Endothelial cell of umbilical vein (primary cell): ENCODE measurements at regions not wholly inside any gene's neighbourhood (a gene's known extent, or its start where the extent isn't known, plus 50 kb on each side); places are given as distances from the start of the nearest gene placed in this dataset.

Experiments used
- BruUV-seq: library from RNA; stranded (reverse); fragments of 400-500 nt; replicated peaks from 2 replicates; lab custom pipeline; 2021; lab: Mats Ljungman, UMichigan
- CTCF ChIA-PET: fragments of 300-600, 350-600 bp; sonication (Branson Sonifier 250); formaldehyde crosslinking; loops from one replicate; lab custom pipeline; 2021; ENCODE audit warnings: antibody characterized with exemption, inconsistent platforms; lab: Charles Lee
- POLR2A ChIA-PET: fragments of 300-600, 350-600 bp; sonication (Branson Sonifier 250); formaldehyde crosslinking; loops from one replicate; lab custom pipeline; 2021; ENCODE audit warnings: antibody characterized with exemption, inconsistent platforms; lab: Charles Lee
- DNase-seq: peaks from one replicate; pipeline ENCODE4 v3.0.0-alpha.2; 2011; ENCODE audit warnings: low read depth, low spot score
- FAIRE-seq: peaks from 2 replicates; lab custom pipeline; 2011; peaks lifted over from hg19 to GRCh38; lab: Jason Lieb, UNC
- H2AFZ ChIP-seq: 2 replicates; pipeline ENCODE4 v1.6.0; 2012; ENCODE audit warnings: low read depth, low read length, control low read depth, inconsistent platforms
- H3K27ac ChIP-seq: 2 replicates; pipeline ENCODE4 v1.5.1; 2011; ENCODE audit warnings: low read depth, mild to moderate bottlenecking, control low read depth, low read length, moderate library complexity; ENCODE audit not compliant: insufficient read depth
- H3K27me3 ChIP-seq, 2 experiments: 2 replicates each; pipeline versions ENCODE4 v1.6.0 to v1.6.1; 2011; ENCODE audit warnings: low read length in 2 of 2, mixed read lengths in 1 of 2; ENCODE audit not compliant: control insufficient read depth in 2 of 2, insufficient read depth in 2 of 2
- H3K36me3 ChIP-seq, 2 experiments: 2 replicates in 1 of 2; 3 replicates in 1 of 2; pipeline ENCODE4 v1.5.1; 2011; ENCODE audit warnings: low read length in 2 of 2, mild to moderate bottlenecking in 1 of 2, moderate library complexity in 1 of 2; ENCODE audit not compliant: control insufficient read depth in 2 of 2, insufficient read depth in 2 of 2; ENCODE audit errors: extremely low read depth in 1 of 2
- H3K4me1 ChIP-seq: 3 replicates; pipeline ENCODE4 v1.5.1; 2011; ENCODE audit warnings: mild to moderate bottlenecking, low read length; ENCODE audit not compliant: control insufficient read depth, insufficient read depth; ENCODE audit errors: extremely low read depth
- H3K4me2 ChIP-seq: 2 replicates; pipeline ENCODE4 v1.6.1; 2011; ENCODE audit warnings: low read length, control low read depth, mixed read lengths; ENCODE audit not compliant: insufficient read depth
- H3K4me3 ChIP-seq, 3 experiments: fragments of 200-600 bp in 1 of 3; sonication (generic), shearing (Covaris generic) in 1 of 3; replicated peaks in 1 of 3; 2 replicates each; pipeline ENCODE4 v1.5.1; 2011 to 2016; ENCODE audit warnings: control low read depth in 3 of 3, low read length in 3 of 3, mild to moderate bottlenecking in 2 of 3, inconsistent platforms in 1 of 3, low read depth in 1 of 3, moderate library complexity in 1 of 3; ENCODE audit not compliant: insufficient read depth in 1 of 3
- H3K79me2 ChIP-seq: 2 replicates; pipeline ENCODE4 v1.6.0; 2012; ENCODE audit warnings: low read length, inconsistent platforms; ENCODE audit not compliant: control insufficient read depth, insufficient read depth
- H3K9ac ChIP-seq: replicated peaks from 2 replicates; pipeline ENCODE3; 2011; ENCODE audit warnings: low read length, control low read depth; ENCODE audit not compliant: insufficient read depth; ENCODE audit errors: extremely low read depth
- H3K9me1 ChIP-seq: replicated peaks from 3 replicates; pipeline ENCODE4 v1.6.0; 2011; ENCODE audit warnings: mild to moderate bottlenecking, low read length; ENCODE audit not compliant: control insufficient read depth, insufficient read depth; ENCODE audit errors: extremely low read depth
- H3K9me3 ChIP-seq: replicated peaks from 2 replicates; pipeline ENCODE4 v1.5.1; 2012; ENCODE audit warnings: low read length, inconsistent platforms; ENCODE audit not compliant: control insufficient read depth, insufficient read depth
- H4K20me1 ChIP-seq: replicated peaks from 2 replicates; pipeline ENCODE3; 2011; ENCODE audit warnings: mild to moderate bottlenecking, low read length; ENCODE audit not compliant: control insufficient read depth, insufficient read depth; ENCODE audit errors: extremely low read depth
- EZH2 ChIP-seq: IDR thresholded peaks from 2 replicates; pipeline ENCODE4 v1.6.1; 2012; ENCODE audit warnings: borderline replicate concordance, low read depth, mild to moderate bottlenecking, moderate library complexity, low read length, inconsistent platforms; ENCODE audit not compliant: severe bottlenecking
- FOS ChIP-seq: IDR thresholded peaks from 2 replicates; pipeline ENCODE4 v1.6.1; 2011; ENCODE audit warnings: mild to moderate bottlenecking, low read length, moderate library complexity, borderline replicate concordance; ENCODE audit not compliant: insufficient read depth
- GATA2 ChIP-seq: IDR thresholded peaks from 2 replicates; pipeline ENCODE4 v1.7.0; 2011; ENCODE audit warnings: low read depth, mild to moderate bottlenecking, moderate library complexity, mixed read lengths, low read length; ENCODE audit not compliant: insufficient read length, insufficient read depth
- JUN ChIP-seq: IDR thresholded peaks from 2 replicates; pipeline ENCODE4 v1.6.1; 2011; ENCODE audit warnings: borderline replicate concordance, low read depth; ENCODE audit not compliant: insufficient read length, insufficient read depth
- MYC ChIP-seq: IDR thresholded peaks from one replicate; pipeline ENCODE4 v1.6.1; 2011; ENCODE audit warnings: mild to moderate bottlenecking, low read depth, low read length
- POLR2A ChIP-seq: IDR thresholded peaks from 2 replicates; pipeline ENCODE4 v1.6.1; 2012; ENCODE audit warnings: low read depth, mild to moderate bottlenecking, control low read depth, low read length
- POLR2AphosphoS5 ChIP-seq: IDR thresholded peaks from 2 replicates; pipeline ENCODE4 v1.6.1; 2012; ENCODE audit warnings: low read depth, mild to moderate bottlenecking, control low read depth, low read length, moderate library complexity; ENCODE audit not compliant: insufficient read depth
- dilution Hi-C: fragments of 300-500 bp; cut with MboI; formaldehyde crosslinking; loops from one replicate; pipeline ENCODE4 v1.15.0; 2019; ENCODE audit warnings: low sequenced_read_pairs; ENCODE audit not compliant: extremely low pct_ligation_motif_present
- intact Hi-C: fragments of 100-400 bp; cut with micrococcal nuclease; formaldehyde crosslinking; loops from one replicate; pipeline ENCODE4 v1.10.0; 2022
- TF ChIP-seq, protein P1 (sequence below): IDR thresholded peaks from 2 replicates; pipeline ENCODE4 v1.6.1; 2011; ENCODE audit not compliant: insufficient read depth, insufficient read length
- TF ChIP-seq, protein P2 (sequence below), 2 donors: IDR thresholded peaks; 1 replicate in 1 of 2; 2 replicates in 1 of 2; pipeline ENCODE4 v1.5.1; 2011; ENCODE audit warnings: low read length in 2 of 2, mild to moderate bottlenecking in 2 of 2, moderate library complexity in 2 of 2, control low read depth in 1 of 2, inconsistent platforms in 1 of 2, low read depth in 1 of 2; ENCODE audit not compliant: insufficient read depth in 1 of 2; ENCODE audit errors: extremely low read depth in 1 of 2

DNA sequence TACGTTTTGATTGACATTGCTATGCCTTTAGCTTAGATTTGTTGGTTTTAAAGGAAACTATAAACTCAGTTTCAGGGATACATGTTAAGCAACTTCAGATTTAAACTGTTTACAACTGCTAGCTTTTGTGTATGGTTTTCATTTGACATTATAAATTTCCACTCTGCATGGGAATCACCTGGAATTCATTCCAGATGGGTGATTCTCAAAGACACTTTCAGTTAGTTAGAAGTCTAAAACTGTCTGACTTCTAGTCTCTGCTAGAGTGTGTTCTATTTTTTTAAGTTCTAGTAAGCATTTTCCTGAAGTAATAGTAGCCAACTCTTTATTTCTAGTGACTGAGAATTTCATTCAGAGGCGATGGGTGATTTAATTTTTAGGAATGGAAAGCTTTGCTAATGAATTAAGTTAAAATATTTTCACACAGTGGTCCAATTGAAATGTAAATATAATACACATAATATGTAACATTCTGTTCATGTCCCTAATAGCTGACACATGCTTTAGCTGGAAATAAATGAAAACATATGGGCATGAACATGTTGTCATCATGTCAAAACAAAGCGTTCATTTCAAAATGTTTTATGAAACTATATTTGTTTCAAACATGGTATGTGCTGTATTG lies 58.3 kb upstream of the CSNK1A1L start:
- Histone ChIP-seq H3K9ac (no peak overlapping the region), H3K4me2 (no peak overlapping the region), H3K27ac (no peak overlapping the region), H3K27me3 (no peaks in the 10 kb centered on the region), H3K36me3 (no peaks in the 10 kb centered on the region), H3K4me1 (no peaks in the 10 kb centered on the region), H3K79me2 (no peaks in the 10 kb centered on the region), H3K9me3 (no peaks in the 10 kb centered on the region), H2AFZ (no peak overlapping the region), H3K9me1 (no peaks in the 10 kb centered on the region), H4K20me1 (no peaks in the 10 kb centered on the region), H3K4me3 (no peak overlapping the region)
- intact Hi-C loops = no loop called here
- ChIA-PET POLR2A (no interaction called here), CTCF (no interaction called here)
- DNase-seq = no peak
- no TSS peak for BruUV-seq
- TF ChIP-seq GATA2 = no peak
- TF ChIP-seq, protein P1, sequence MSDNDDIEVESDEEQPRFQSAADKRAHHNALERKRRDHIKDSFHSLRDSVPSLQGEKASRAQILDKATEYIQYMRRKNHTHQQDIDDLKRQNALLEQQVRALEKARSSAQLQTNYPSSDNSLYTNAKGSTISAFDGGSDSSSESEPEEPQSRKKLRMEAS = no peak
- no peak for TF ChIP-seq MYC
- no peak for TF ChIP-seq POLR2A
- TF ChIP-seq FOS = no peak
- no peak for TF ChIP-seq JUN
- no peak for FAIRE-seq
- dilution Hi-C loops = no loop called here

DNA sequence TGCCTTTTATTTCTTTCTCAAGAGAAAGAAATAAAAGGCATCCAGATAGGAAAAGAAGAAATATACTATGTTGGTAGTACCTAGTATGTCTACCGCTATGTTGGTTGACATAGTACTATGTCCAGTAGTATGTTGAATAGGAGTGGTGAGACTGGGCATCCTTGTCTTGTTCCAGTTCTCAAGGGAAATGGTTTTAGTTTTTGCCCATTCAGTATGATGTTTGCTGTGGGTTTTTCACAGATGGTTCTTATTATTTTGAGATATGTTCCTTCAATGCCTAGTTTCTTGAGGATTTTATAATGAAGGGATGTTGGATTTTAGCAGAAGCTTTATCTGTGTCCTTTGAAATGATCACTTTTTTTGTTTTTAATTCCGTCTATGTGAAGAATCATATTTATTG lies 53.0 kb upstream of the CSNK1A1L start:
- no peak for TF ChIP-seq JUN
- no peak for TF ChIP-seq POLR2AphosphoS5
- no peak for TF ChIP-seq FOS
- TF ChIP-seq, protein P1 = no peak
- no peak for TF ChIP-seq EZH2
- TF ChIP-seq GATA2 = no peak
- no peak for TF ChIP-seq POLR2A
- TF ChIP-seq, protein P2, sequence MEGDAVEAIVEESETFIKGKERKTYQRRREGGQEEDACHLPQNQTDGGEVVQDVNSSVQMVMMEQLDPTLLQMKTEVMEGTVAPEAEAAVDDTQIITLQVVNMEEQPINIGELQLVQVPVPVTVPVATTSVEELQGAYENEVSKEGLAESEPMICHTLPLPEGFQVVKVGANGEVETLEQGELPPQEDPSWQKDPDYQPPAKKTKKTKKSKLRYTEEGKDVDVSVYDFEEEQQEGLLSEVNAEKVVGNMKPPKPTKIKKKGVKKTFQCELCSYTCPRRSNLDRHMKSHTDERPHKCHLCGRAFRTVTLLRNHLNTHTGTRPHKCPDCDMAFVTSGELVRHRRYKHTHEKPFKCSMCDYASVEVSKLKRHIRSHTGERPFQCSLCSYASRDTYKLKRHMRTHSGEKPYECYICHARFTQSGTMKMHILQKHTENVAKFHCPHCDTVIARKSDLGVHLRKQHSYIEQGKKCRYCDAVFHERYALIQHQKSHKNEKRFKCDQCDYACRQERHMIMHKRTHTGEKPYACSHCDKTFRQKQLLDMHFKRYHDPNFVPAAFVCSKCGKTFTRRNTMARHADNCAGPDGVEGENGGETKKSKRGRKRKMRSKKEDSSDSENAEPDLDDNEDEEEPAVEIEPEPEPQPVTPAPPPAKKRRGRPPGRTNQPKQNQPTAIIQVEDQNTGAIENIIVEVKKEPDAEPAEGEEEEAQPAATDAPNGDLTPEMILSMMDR (IDR thresholded peaks at IDR 0.05; ENCODE audit: extremely low read depth in 1 of 2, insufficient read depth in 1 of 2, low read depth in 1 of 2, low read length in 2 of 2) = no peak
- TF ChIP-seq MYC = no peak
- dilution Hi-C loops = no loop called here
- no peaks in the 10 kb centered on the region for H3K36me3 ChIP-seq
- no peak overlapping the region for H2AFZ ChIP-seq
- no peaks in the 10 kb centered on the region for H3K9me3 ChIP-seq
- ChIA-PET CTCF (no interaction called here), POLR2A (no interaction called here)
- no peaks in the 10 kb centered on the region for H3K9me1 ChIP-seq
- intact Hi-C loops = no loop called here
- H4K20me1 ChIP-seq = no peaks in the 10 kb centered on the region
- no peak for FAIRE-seq
- DNase-seq = no peak
- H3K4me3 ChIP-seq = no peak overlapping the region
- H3K27me3 ChIP-seq = no peaks in the 10 kb centered on the region
- no TSS peak for BruUV-seq
- no peak overlapping the region for H3K4me2 ChIP-seq
- no peaks in the 10 kb centered on the region for H3K79me2 ChIP-seq
- H3K4me1 ChIP-seq = no peaks in the 10 kb centered on the region
- no peak overlapping the region for H3K27ac ChIP-seq
- H3K9ac ChIP-seq = no peak overlapping the region
